Ramos (cell line): ENCODE measurements at regions not wholly inside any gene's neighbourhood (a gene's known extent, or its start where the extent isn't known, plus 50 kb on each side); places are given as distances from the start of the nearest gene placed in this dataset.
"Not testable (repeated sequence)": the region's sequence is repeated elsewhere in the genome, so short reads cannot be mapped to it uniquely, and the experiment has no call there.

Source experiments
- in situ Hi-C: fragments of 300-500 bp; cut with MboI; formaldehyde crosslinking; loops from one replicate; pipeline ENCODE4 v1.14.3; 2022; ENCODE audit warnings: low sequenced_read_pairs; ENCODE audit not compliant: unreplicated experiment

- in situ Hi-C loops, result no loop called here
These were observed 244.3 kb downstream of the CCER1 start for GRCh38 chr12:90710711-90711110.

GRCh38 chr12:90706036-90706435, 248.9 kb downstream of the CCER1 start:
- in situ Hi-C loops, result no loop called here

- in situ Hi-C loops, result no loop called here
These were observed 259.6 kb downstream of the CCER1 start for GRCh38 chr12:90695415-90695814.

- in situ Hi-C loops, result no loop called here
These were observed 264.9 kb downstream of the CCER1 start for GRCh38 chr12:90690120-90690519.

GRCh38 chr12:90687682-90688081, 267.3 kb downstream of the CCER1 start:
- in situ Hi-C loops, result not testable (repeated sequence)

GRCh38 chr12:90683871-90684270, 271.1 kb downstream of the CCER1 start:
- in situ Hi-C loops, result no loop called here

GRCh38 chr12:90682398-90682797, 272.6 kb downstream of the CCER1 start:
- in situ Hi-C loops, result no loop called here

- in situ Hi-C loops, result no loop called here
These were observed 275.3 kb downstream of the CCER1 start for GRCh38 chr12:90679674-90680073.

- in situ Hi-C loops, result no loop called here
These were observed 277.4 kb downstream of the CCER1 start for GRCh38 chr12:90677552-90677951.

- in situ Hi-C loops, result no loop called here
These were observed 277.9 kb downstream of the CCER1 start for GRCh38 chr12:90677055-90677454.

GRCh38 chr12:90675106-90675505, 279.9 kb downstream of the CCER1 start:
- in situ Hi-C loops, result no loop called here

GRCh38 chr12:90672081-90672480, 282.9 kb downstream of the CCER1 start:
- in situ Hi-C loops, result no loop called here

GRCh38 chr12:90663949-90664348, 291.0 kb downstream of the CCER1 start:
- in situ Hi-C loops, result not testable (repeated sequence)

- in situ Hi-C loops, result no loop called here
These were observed 295.9 kb downstream of the CCER1 start for GRCh38 chr12:90659060-90659459.

GRCh38 chr12:90653040-90653439, 301.9 kb downstream of the CCER1 start:
- in situ Hi-C loops, result no loop called here

- in situ Hi-C loops, result no loop called here
These were observed 302.7 kb downstream of the CCER1 start for GRCh38 chr12:90652280-90652679.

- in situ Hi-C loops, result no loop called here
These were observed 309.8 kb downstream of the CCER1 start for GRCh38 chr12:90645181-90645580.

GRCh38 chr12:90631591-90632212, 323.3 kb downstream of the CCER1 start:
- in situ Hi-C loops, result no loop called here

- in situ Hi-C loops, result no loop called here
These were observed 325.0 kb downstream of the CCER1 start for GRCh38 chr12:90630006-90630405.

- in situ Hi-C loops, result no loop called here
These were observed 326.8 kb downstream of the CCER1 start for GRCh38 chr12:90628213-90628612.

- in situ Hi-C loops, result no loop called here
These were observed 327.6 kb downstream of the CCER1 start for GRCh38 chr12:90627180-90627896.

- in situ Hi-C loops, result no loop called here
These were observed 332.5 kb downstream of the CCER1 start for GRCh38 chr12:90622431-90622830.
